MM.1S (cell line): ENCODE measurements at regions not wholly inside any gene's neighbourhood (a gene's known extent, or its start where the extent isn't known, plus 50 kb on each side); places are given as distances from the start of the nearest gene placed in this dataset.

Source experiments
- CTCF ChIP-seq: fragments of 300-600 bp; sonication (generic); IDR thresholded peaks from 2 replicates; pipeline ENCODE4 v1.5.1; 2016; ENCODE audit warnings: antibody characterized with exemption, low read length, mixed read lengths
- EZH2 ChIP-seq: fragments of 300-600 bp; sonication (generic); optimal IDR thresholded peaks from 2 replicates; pipeline ENCODE3; 2017; ENCODE audit warnings: low read depth, mild to moderate bottlenecking, antibody characterized with exemption, low read length, mixed read lengths
- EZH2phosphoT487 ChIP-seq: fragments of 300-600 bp; sonication (generic); IDR thresholded peaks from 2 replicates; pipeline ENCODE4 v1.6.1; 2018; ENCODE audit warnings: antibody characterized with exemption, low read length

- TF ChIP-seq CTCF (no peak), EZH2 (no peak), EZH2phosphoT487 (no peak)
Measured at GRCh38 chr5:56664025-56664424, 151.3 kb upstream of the MAP3K1 start.
